CD8-positive, alpha-beta memory T cell (primary cell): ENCODE measurements at regions not wholly inside any gene's neighbourhood (a gene's known extent, or its start where the extent isn't known, plus 50 kb on each side); places are given as distances from the start of the nearest gene placed in this dataset.

Experiments used
- CTCF ChIA-PET: fragments of 350-600 bp; sonication (Branson Sonifier 250); formaldehyde crosslinking; loops from one replicate; lab custom pipeline; 2021; ENCODE audit warnings: antibody characterized with exemption; lab: Charles Lee
- POLR2A ChIA-PET: fragments of 350-600 bp; sonication (Branson Sonifier 250); formaldehyde crosslinking; loops from one replicate; lab custom pipeline; 2021; ENCODE audit warnings: antibody characterized with exemption; lab: Charles Lee
- DNase-seq, 5 donors: peaks; one replicate each; pipeline versions ENCODE4 v3.0.0 to v3.0.0-alpha.2; 2020 to 2022; ENCODE audit warnings: mixed read lengths in 1 of 5
- H3K27ac ChIP-seq: one replicate; pipeline ENCODE4 v1.7.0; 2013; ENCODE audit warnings: low read depth, mild to moderate bottlenecking, low read length, moderate library complexity
- H3K27me3 ChIP-seq: 2 replicates; pipeline ENCODE4 v1.7.0; 2013; ENCODE audit warnings: low read length, mild to moderate bottlenecking; ENCODE audit not compliant: insufficient read depth, poor library complexity, severe bottlenecking
- H3K36me3 ChIP-seq: 2 replicates; pipeline ENCODE4 v1.7.0; 2013; ENCODE audit warnings: mild to moderate bottlenecking, low read length, moderate library complexity; ENCODE audit not compliant: insufficient read depth
- H3K4me1 ChIP-seq: 2 replicates; pipeline ENCODE4 v1.7.0; 2013; ENCODE audit warnings: mild to moderate bottlenecking, low read length, moderate library complexity; ENCODE audit not compliant: insufficient read depth
- H3K4me3 ChIP-seq: 2 replicates; pipeline ENCODE4 v1.7.0; 2013; ENCODE audit warnings: mild to moderate bottlenecking, low read length
- H3K9me3 ChIP-seq: 2 replicates; pipeline ENCODE4 v1.7.0; 2013; ENCODE audit warnings: mild to moderate bottlenecking, low read length
- H3K27ac Mint-ChIP-seq, 8 donors: one replicate each; pipeline ENCODE4 v1.8.0; 2020 to 2021; ENCODE audit warnings: mixed read lengths in 8 of 8, mild to moderate bottlenecking in 6 of 8, inconsistent platforms in 3 of 8, moderate library complexity in 3 of 8
- H3K27me3 Mint-ChIP-seq, 2 donors: one replicate each; pipeline ENCODE4 v1.8.0; 2020 to 2021; ENCODE audit warnings: mixed read lengths in 2 of 2, mild to moderate bottlenecking in 1 of 2, moderate library complexity in 1 of 2
- H3K36me3 Mint-ChIP-seq, 3 donors: one replicate each; pipeline ENCODE4 v1.8.0; 2020 to 2021; ENCODE audit warnings: mixed read lengths in 3 of 3, inconsistent platforms in 1 of 3, mild to moderate bottlenecking in 1 of 3
- H3K4me1 Mint-ChIP-seq, 3 donors: one replicate each; pipeline ENCODE4 v1.8.0; 2020 to 2021; ENCODE audit warnings: mixed read lengths in 3 of 3, inconsistent platforms in 1 of 3, mild to moderate bottlenecking in 1 of 3
- H3K4me3 Mint-ChIP-seq, 7 donors: one replicate each; pipeline ENCODE4 v1.8.0; 2020 to 2021; ENCODE audit warnings: mixed read lengths in 7 of 7, mild to moderate bottlenecking in 6 of 7, moderate library complexity in 4 of 7, inconsistent platforms in 2 of 7
- H3K9me3 Mint-ChIP-seq, 5 donors: one replicate each; pipeline ENCODE4 v1.8.0; 2020 to 2022; ENCODE audit warnings: mixed read lengths in 5 of 5, mild to moderate bottlenecking in 3 of 5, moderate library complexity in 2 of 5, inconsistent platforms in 1 of 5

DNA sequence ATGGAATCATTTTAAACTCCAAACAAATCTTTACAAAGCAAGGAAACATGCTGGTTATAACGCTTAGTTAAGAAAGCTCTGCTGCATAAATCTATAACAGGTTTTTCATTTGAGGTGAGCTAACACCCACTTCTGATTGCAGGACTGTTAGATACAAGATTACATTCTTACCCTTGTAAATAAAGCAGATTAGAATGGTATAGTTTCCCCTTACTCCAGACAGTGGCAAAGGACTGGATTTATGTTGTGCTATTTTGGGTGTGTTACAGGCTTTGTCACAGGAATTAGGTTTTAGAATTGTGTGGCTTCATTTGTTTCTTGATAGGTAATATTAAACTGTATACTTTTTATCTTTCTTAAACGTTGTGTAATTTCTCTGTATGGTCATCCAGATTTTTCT is 487.6 kb downstream of the ZWINT start:
- H3K27me3 Mint-ChIP-seq = no peaks in the 10 kb centered on the region
- peaks cover 2 to 31% (median 10%) of the 10 kb centered on the region in 5 donors for H3K9me3 Mint-ChIP-seq
- H3K36me3 Mint-ChIP-seq = no peaks in the 10 kb centered on the region
- no peak for DNase-seq
- Histone ChIP-seq H3K36me3 (no peaks in the 10 kb centered on the region), H3K9me3 (no peaks in the 10 kb centered on the region), H3K4me3 (no peak overlapping the region), H3K4me1 (no peaks in the 10 kb centered on the region), H3K27me3 (no peaks in the 10 kb centered on the region), H3K27ac (no peak overlapping the region)
- ChIA-PET POLR2A (no interaction called here), CTCF (no interaction called here)
- no peaks in the 10 kb centered on the region for H3K4me1 Mint-ChIP-seq
- H3K4me3 Mint-ChIP-seq = no peak overlapping the region
- no peak overlapping the region for H3K27ac Mint-ChIP-seq

DNA sequence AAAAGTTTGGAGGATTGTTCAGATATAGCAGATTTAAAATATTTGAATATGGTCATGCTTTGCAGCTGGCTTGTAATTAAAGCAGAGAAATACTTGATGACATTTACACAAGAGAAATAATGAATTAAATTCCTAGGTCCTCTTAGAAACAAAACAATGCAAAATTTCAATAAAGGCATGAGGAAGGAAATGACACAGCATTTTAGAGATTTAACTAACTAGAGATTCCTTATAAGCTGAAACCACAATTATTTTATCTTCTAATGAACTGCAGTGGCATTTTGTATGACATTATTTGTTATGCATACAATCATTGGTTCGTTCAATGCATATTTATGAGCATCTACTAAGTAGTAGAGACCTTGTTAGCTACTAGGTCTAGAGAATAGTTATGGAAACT is 490.9 kb downstream of the ZWINT start:
- Histone ChIP-seq H3K27ac (no peak overlapping the region), H3K4me1 (no peaks in the 10 kb centered on the region), H3K4me3 (no peak overlapping the region), H3K9me3 (no peaks in the 10 kb centered on the region), H3K27me3 (no peaks in the 10 kb centered on the region), H3K36me3 (no peaks in the 10 kb centered on the region)
- DNase-seq = no peak
- Mint-ChIP-seq H3K9me3 (peaks cover 3 to 33% (median 13%) of the 10 kb centered on the region in 5 donors), H3K36me3 (no peaks in the 10 kb centered on the region), H3K4me1 (no peaks in the 10 kb centered on the region), H3K27ac (no peak overlapping the region), H3K27me3 (no peaks in the 10 kb centered on the region), H3K4me3 (no peak overlapping the region)
- POLR2A ChIA-PET = no interaction called here
- CTCF ChIA-PET = no interaction called here

DNA sequence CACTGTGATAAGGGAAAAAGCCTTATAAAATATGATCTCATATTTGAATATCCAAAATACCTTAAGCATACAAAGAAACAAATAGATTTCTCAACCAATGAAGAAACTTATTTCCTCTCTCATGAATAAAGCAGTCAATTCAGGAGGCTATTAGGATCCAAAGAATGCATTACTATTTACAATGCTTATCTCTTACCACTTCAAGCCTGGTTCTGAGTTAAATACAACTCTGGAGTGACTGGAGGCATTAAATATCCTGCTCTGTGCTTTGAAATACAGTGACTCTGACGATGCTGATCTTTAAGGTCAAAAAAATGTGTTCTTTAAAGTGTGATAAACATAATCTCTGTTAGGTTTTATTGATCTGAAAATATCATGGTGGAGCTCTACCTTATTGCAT is 493.2 kb downstream of the ZWINT start:
- Histone ChIP-seq H3K27me3 (no peaks in the 10 kb centered on the region), H3K4me1 (no peaks in the 10 kb centered on the region), H3K4me3 (no peak overlapping the region), H3K9me3 (no peaks in the 10 kb centered on the region), H3K36me3 (no peaks in the 10 kb centered on the region), H3K27ac (no peak overlapping the region)
- DNase-seq = no peak
- H3K9me3 Mint-ChIP-seq = peaks cover 3 to 41% (median 13%) of the 10 kb centered on the region in 5 donors
- H3K4me3 Mint-ChIP-seq = no peak overlapping the region
- H3K27me3 Mint-ChIP-seq = no peaks in the 10 kb centered on the region
- POLR2A ChIA-PET = no interaction called here
- no peaks in the 10 kb centered on the region for H3K4me1 Mint-ChIP-seq
- CTCF ChIA-PET = no interaction called here
- H3K36me3 Mint-ChIP-seq = no peaks in the 10 kb centered on the region
- no peak overlapping the region for H3K27ac Mint-ChIP-seq

GRCh38 chr10:55858730-55859129 is 502.3 kb downstream of the ZWINT start:
- peaks cover 5 to 13% (median 8%) of the 10 kb centered on the region in 5 donors for H3K9me3 Mint-ChIP-seq
- H3K4me1 Mint-ChIP-seq = no peaks in the 10 kb centered on the region
- no peak overlapping the region for H3K4me3 Mint-ChIP-seq
- Histone ChIP-seq H3K4me1 (no peaks in the 10 kb centered on the region), H3K27me3 (no peaks in the 10 kb centered on the region), H3K4me3 (no peak overlapping the region), H3K27ac (no peak overlapping the region), H3K36me3 (no peaks in the 10 kb centered on the region), H3K9me3 (no peaks in the 10 kb centered on the region)
- no peak for DNase-seq
- H3K27ac Mint-ChIP-seq = no peak overlapping the region
- POLR2A ChIA-PET = no interaction called here
- CTCF ChIA-PET = no interaction called here
- no peaks in the 10 kb centered on the region for H3K36me3 Mint-ChIP-seq
- no peaks in the 10 kb centered on the region for H3K27me3 Mint-ChIP-seq

DNA sequence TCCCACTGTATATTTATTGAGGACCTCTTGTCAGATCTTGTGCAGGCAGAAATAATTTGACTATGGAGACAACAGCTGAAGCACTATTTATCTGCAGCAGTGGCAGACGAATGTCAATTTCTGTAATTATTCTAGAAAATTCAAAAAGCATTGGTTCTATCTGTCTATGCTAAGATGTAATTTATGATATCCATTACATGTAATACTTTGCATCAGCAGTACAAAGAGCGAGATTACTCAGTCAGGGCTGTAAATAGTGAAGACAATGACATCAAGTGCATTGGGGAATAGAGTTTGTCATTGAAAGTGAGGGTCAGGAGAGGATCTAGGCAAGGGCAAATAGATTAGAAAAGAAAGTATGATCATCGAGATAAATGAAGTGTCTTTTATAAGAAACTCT is 508.2 kb downstream of the ZWINT start:
- POLR2A ChIA-PET = no interaction called here
- no peaks in the 10 kb centered on the region for H3K36me3 ChIP-seq
- no peaks in the 10 kb centered on the region for H3K4me1 ChIP-seq
- Mint-ChIP-seq H3K4me1 (no peaks in the 10 kb centered on the region), H3K4me3 (no peak overlapping the region), H3K27me3 (no peaks in the 10 kb centered on the region), H3K27ac (no peak overlapping the region), H3K9me3 (peaks cover 3 to 17% (median 10%) of the 10 kb centered on the region in 5 donors), H3K36me3 (no peaks in the 10 kb centered on the region)
- no peaks in the 10 kb centered on the region for H3K9me3 ChIP-seq
- H3K27ac ChIP-seq = no peak overlapping the region
- no peaks in the 10 kb centered on the region for H3K27me3 ChIP-seq
- H3K4me3 ChIP-seq = no peak overlapping the region
- DNase-seq = no peak
- CTCF ChIA-PET = no interaction called here

DNA sequence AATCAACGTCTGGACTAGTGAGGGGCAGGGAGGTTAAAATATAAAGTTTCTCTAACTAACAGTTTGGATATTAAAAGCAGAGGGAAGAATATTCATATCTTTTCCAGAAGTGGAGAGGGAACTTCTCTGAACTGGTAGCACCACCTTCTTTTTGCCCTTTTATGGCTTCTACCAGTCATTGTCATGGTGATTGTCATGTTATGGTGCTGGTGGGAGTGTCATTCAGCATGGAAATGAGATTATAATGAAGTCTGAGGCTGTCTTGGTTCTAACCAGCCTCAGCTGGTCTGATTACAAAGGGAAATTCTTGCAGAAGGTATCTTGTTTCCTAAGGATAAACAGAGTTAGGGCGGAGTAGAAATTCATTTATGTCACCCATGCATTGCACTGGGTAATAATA is 523.8 kb downstream of the ZWINT start:
- no peaks in the 10 kb centered on the region for H3K27me3 ChIP-seq
- Mint-ChIP-seq H3K9me3 (peaks cover 2 to 24% (median 6%) of the 10 kb centered on the region in 5 donors), H3K27me3 (no peaks in the 10 kb centered on the region), H3K4me3 (no peak overlapping the region), H3K27ac (no peak overlapping the region), H3K36me3 (no peaks in the 10 kb centered on the region), H3K4me1 (no peaks in the 10 kb centered on the region)
- no peak overlapping the region for H3K4me3 ChIP-seq
- ChIA-PET POLR2A (no interaction called here), CTCF (no interaction called here)
- no peak overlapping the region for H3K27ac ChIP-seq
- no peaks in the 10 kb centered on the region for H3K9me3 ChIP-seq
- H3K4me1 ChIP-seq = no peaks in the 10 kb centered on the region
- H3K36me3 ChIP-seq = no peaks in the 10 kb centered on the region
- DNase-seq = no peak

DNA sequence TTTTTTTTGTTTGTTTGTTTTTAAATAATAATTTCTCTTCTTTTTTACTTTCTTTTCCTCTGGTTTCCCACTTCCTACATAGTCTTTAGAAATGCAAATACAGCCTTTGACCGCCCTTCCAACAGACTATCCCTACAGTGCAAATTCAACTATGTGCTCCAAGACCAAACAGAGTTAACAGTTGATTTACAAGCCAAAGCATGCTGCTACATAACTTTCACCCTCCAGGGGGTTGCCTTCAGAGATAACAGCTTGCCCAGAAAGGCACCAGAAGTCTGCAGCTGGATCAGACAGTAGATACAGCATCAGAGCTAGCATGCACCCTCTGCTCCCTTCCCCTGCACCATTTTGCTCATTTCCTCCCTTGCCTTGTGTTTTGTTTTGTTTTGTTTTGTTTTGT is 539.0 kb downstream of the ZWINT start:
- no peak overlapping the region for H3K27ac ChIP-seq
- Mint-ChIP-seq H3K4me3 (no peak overlapping the region), H3K27me3 (no peaks in the 10 kb centered on the region), H3K36me3 (peaks cover 0 to 2% (median 0%) of the 10 kb centered on the region in 3 donors), H3K4me1 (no peaks in the 10 kb centered on the region), H3K27ac (no peak overlapping the region), H3K9me3 (peaks cover 13 to 27% (median 15%) of the 10 kb centered on the region in 5 donors)
- H3K27me3 ChIP-seq = no peaks in the 10 kb centered on the region
- DNase-seq = no peak
- no peaks in the 10 kb centered on the region for H3K4me1 ChIP-seq
- CTCF ChIA-PET = no interaction called here
- H3K4me3 ChIP-seq = no peak overlapping the region
- no peaks in the 10 kb centered on the region for H3K9me3 ChIP-seq
- POLR2A ChIA-PET = no interaction called here
- H3K36me3 ChIP-seq = no peaks in the 10 kb centered on the region

DNA sequence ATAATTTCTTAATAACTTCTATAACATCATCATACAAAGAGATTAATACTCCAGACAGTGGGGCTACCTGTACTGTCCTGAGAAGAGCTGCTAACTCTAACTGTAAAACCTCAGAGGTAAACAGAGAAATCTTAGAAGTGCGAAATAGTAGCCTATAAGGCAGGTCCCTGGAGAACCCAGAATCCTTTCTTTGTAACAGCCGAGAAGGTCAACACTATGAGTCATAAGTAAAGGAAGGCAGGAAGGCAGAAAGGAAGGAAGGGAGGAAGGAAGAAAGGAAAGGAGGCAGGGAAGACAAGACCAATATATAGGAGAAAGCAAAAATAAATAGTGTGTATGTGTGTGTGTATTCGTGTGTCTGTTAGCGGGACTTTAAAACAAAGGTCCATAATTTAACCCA is 540.6 kb downstream of the ZWINT start:
- no peaks in the 10 kb centered on the region for H3K36me3 ChIP-seq
- H3K4me3 ChIP-seq = no peak overlapping the region
- Mint-ChIP-seq H3K36me3 (peaks cover 0 to 2% (median 0%) of the 10 kb centered on the region in 3 donors), H3K4me1 (no peaks in the 10 kb centered on the region), H3K27me3 (no peaks in the 10 kb centered on the region), H3K27ac (no peak overlapping the region), H3K4me3 (no peak overlapping the region), H3K9me3 (peaks cover 13 to 29% (median 17%) of the 10 kb centered on the region in 5 donors)
- DNase-seq = no peak
- H3K27ac ChIP-seq = no peak overlapping the region
- ChIA-PET CTCF (no interaction called here), POLR2A (no interaction called here)
- no peaks in the 10 kb centered on the region for H3K9me3 ChIP-seq
- H3K27me3 ChIP-seq = no peaks in the 10 kb centered on the region
- no peaks in the 10 kb centered on the region for H3K4me1 ChIP-seq

DNA sequence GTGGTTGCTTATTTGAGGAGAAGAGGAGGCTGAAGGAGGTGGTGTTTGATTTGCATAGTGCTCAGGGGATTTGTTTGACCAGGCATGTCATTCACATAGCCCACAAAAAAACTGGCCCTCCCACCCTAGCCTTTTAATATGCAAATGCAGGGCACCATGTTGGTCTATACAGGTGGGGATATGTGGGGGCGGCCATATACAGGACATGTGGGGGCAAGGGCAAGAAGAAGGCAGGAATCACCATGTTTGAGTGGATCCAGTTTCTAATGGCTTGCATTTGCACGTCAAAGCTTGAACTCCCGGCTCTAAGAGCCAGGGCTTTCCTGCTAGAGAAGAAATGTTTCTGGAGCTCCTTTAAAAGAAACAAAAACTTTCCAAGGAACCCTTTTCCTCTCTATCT is 541.0 kb downstream of the ZWINT start:
- no peaks in the 10 kb centered on the region for H3K27me3 ChIP-seq
- DNase-seq = no peak
- H3K9me3 ChIP-seq = no peaks in the 10 kb centered on the region
- H3K4me1 Mint-ChIP-seq = no peaks in the 10 kb centered on the region
- no peak overlapping the region for H3K4me3 Mint-ChIP-seq
- H3K36me3 ChIP-seq = no peaks in the 10 kb centered on the region
- H3K27ac ChIP-seq = no peak overlapping the region
- H3K4me1 ChIP-seq = no peaks in the 10 kb centered on the region
- POLR2A ChIA-PET = no interaction called here
- H3K4me3 ChIP-seq = no peak overlapping the region
- H3K9me3 Mint-ChIP-seq = peaks cover 10 to 29% (median 15%) of the 10 kb centered on the region in 5 donors
- H3K36me3 Mint-ChIP-seq = peaks cover 0 to 2% (median 0%) of the 10 kb centered on the region in 3 donors
- CTCF ChIA-PET = no interaction called here
- no peak overlapping the region for H3K27ac Mint-ChIP-seq
- H3K27me3 Mint-ChIP-seq = no peaks in the 10 kb centered on the region
